Naive thymus-derived CD8-positive, alpha-beta T cell (primary cell): ENCODE measurements at regions not wholly inside any gene's neighbourhood (a gene's known extent, or its start where the extent isn't known, plus 50 kb on each side); places are given as distances from the start of the nearest gene placed in this dataset.

ENCODE experiments used
- ATAC-seq, 2 donors: fragments of 150-1000 bp; cut with Tn5 transposase in 1 of 2; sonication (Bioruptor Pico), chemical (Tn5 transposase) in 1 of 2; 1 replicate in 1 of 2; 2 replicates in 1 of 2; pipeline ENCODE4 v1.10.0; 2021; ENCODE audit warnings: mild to moderate bottlenecking in 2 of 2, moderate library complexity in 2 of 2
- POLR2A ChIA-PET: fragments of 350-600 bp; sonication (Branson Sonifier 250); formaldehyde crosslinking; loops from one replicate; lab custom pipeline; 2021; ENCODE audit warnings: antibody characterized with exemption; lab: Charles Lee
- DNase-seq, 10 donors: peaks; one replicate each; pipeline versions ENCODE4 v3.0.0 to v3.0.0-alpha.2; 2020 to 2022
- H3K27ac Mint-ChIP-seq, 10 donors: one replicate each; pipeline ENCODE4 v1.8.0; 2020 to 2022; ENCODE audit warnings: mild to moderate bottlenecking in 10 of 10, mixed read lengths in 10 of 10, moderate library complexity in 4 of 10, inconsistent platforms in 1 of 10
- H3K27me3 Mint-ChIP-seq, 5 donors: one replicate each; pipeline ENCODE4 v1.8.0; 2021 to 2022; ENCODE audit warnings: mixed read lengths in 5 of 5
- H3K36me3 Mint-ChIP-seq, 3 donors: one replicate each; pipeline ENCODE4 v1.8.0; 2020 to 2022; ENCODE audit warnings: mixed read lengths in 3 of 3, mild to moderate bottlenecking in 2 of 3, inconsistent platforms in 1 of 3
- H3K4me1 Mint-ChIP-seq, 4 donors: one replicate each; pipeline ENCODE4 v1.8.0; 2021 to 2022; ENCODE audit warnings: mixed read lengths in 4 of 4
- H3K4me3 Mint-ChIP-seq, 10 donors: one replicate each; pipeline ENCODE4 v1.8.0; 2020 to 2022; ENCODE audit warnings: mild to moderate bottlenecking in 10 of 10, mixed read lengths in 10 of 10, moderate library complexity in 6 of 10, inconsistent platforms in 1 of 10
- H3K9me3 Mint-ChIP-seq, 9 donors: one replicate each; pipeline ENCODE4 v1.8.0; 2020 to 2022; ENCODE audit warnings: mixed read lengths in 9 of 9, mild to moderate bottlenecking in 3 of 9, inconsistent platforms in 1 of 9, moderate library complexity in 1 of 9

GRCh38 chr2:216299588-216299987 is 72.7 kb downstream of the MARCHF4 start:
- DNase-seq (no peak), ATAC-seq (no peak)
- H3K36me3 Mint-ChIP-seq, result no peaks in the 10 kb centered on the region
- no peak overlapping the region for H3K4me3 Mint-ChIP-seq
- no peak overlapping the region for H3K27ac Mint-ChIP-seq
- POLR2A ChIA-PET, result no interaction called here
- no peaks in the 10 kb centered on the region for H3K9me3 Mint-ChIP-seq
- H3K4me1 Mint-ChIP-seq, result peaks cover 4 to 16% (median 7%) of the 10 kb centered on the region in 4 donors
- H3K27me3 Mint-ChIP-seq, result peaks cover 0 to 2% (median 0%) of the 10 kb centered on the region in 5 donors

- H3K4me1 Mint-ChIP-seq, result peaks cover 4 to 16% (median 7%) of the 10 kb centered on the region in 4 donors
- H3K27ac Mint-ChIP-seq, result no peak overlapping the region
- ATAC-seq, result no peak
- H3K36me3 Mint-ChIP-seq, result no peaks in the 10 kb centered on the region
- POLR2A ChIA-PET, result no interaction called here
- DNase-seq, result no peak
- peaks cover 0 to 2% (median 0%) of the 10 kb centered on the region in 5 donors for H3K27me3 Mint-ChIP-seq
- no peaks in the 10 kb centered on the region for H3K9me3 Mint-ChIP-seq
- H3K4me3 Mint-ChIP-seq, result no peak overlapping the region
Observed at GRCh38 chr2:216298719-216299495, 73.4 kb downstream of the MARCHF4 start.

- DNase-seq (no peak), ATAC-seq (no peak)
- H3K4me1 Mint-ChIP-seq, result peaks cover 4 to 16% (median 7%) of the 10 kb centered on the region in 4 donors
- POLR2A ChIA-PET, result no interaction called here
- no peaks in the 10 kb centered on the region for H3K9me3 Mint-ChIP-seq
- H3K27me3 Mint-ChIP-seq, result peaks cover 0 to 2% (median 0%) of the 10 kb centered on the region in 5 donors
- H3K4me3 Mint-ChIP-seq, result no peak overlapping the region
- peak overlapping the region in 4 of 10 donors; percentile 0 to 47 (median 6) for H3K27ac Mint-ChIP-seq
- no peaks in the 10 kb centered on the region for H3K36me3 Mint-ChIP-seq
Observed at GRCh38 chr2:216296856-216297255, 75.4 kb downstream of the MARCHF4 start.

GRCh38 chr2:216294305-216294704 is 78.0 kb downstream of the MARCHF4 start:
- Mint-ChIP-seq H3K4me1 (peaks cover 4 to 16% (median 7%) of the 10 kb centered on the region in 4 donors), H3K27ac (peak overlapping the region in 1 of 10 donors; percentile 35), H3K4me3 (no peak overlapping the region), H3K9me3 (no peaks in the 10 kb centered on the region), H3K36me3 (no peaks in the 10 kb centered on the region), H3K27me3 (no peaks in the 10 kb centered on the region)
- no peak for DNase-seq
- POLR2A ChIA-PET, result no interaction called here
- no peak for ATAC-seq

GRCh38 chr2:216293883-216294282 is 78.4 kb downstream of the MARCHF4 start:
- Mint-ChIP-seq H3K36me3 (no peaks in the 10 kb centered on the region), H3K27ac (peak overlapping the region in 1 of 10 donors; percentile 35), H3K4me1 (peaks cover 4 to 16% (median 7%) of the 10 kb centered on the region in 4 donors), H3K27me3 (no peaks in the 10 kb centered on the region), H3K4me3 (no peak overlapping the region), H3K9me3 (no peaks in the 10 kb centered on the region)
- POLR2A ChIA-PET, result no interaction called here
- DNase-seq (no peak), ATAC-seq (no peak)

GRCh38 chr2:216292886-216293301 is 79.4 kb downstream of the MARCHF4 start:
- Mint-ChIP-seq H3K27ac (no peak overlapping the region), H3K4me3 (no peak overlapping the region), H3K36me3 (no peaks in the 10 kb centered on the region), H3K9me3 (no peaks in the 10 kb centered on the region), H3K27me3 (no peaks in the 10 kb centered on the region), H3K4me1 (peaks cover 4 to 16% (median 7%) of the 10 kb centered on the region in 4 donors)
- DNase-seq (no peak), ATAC-seq (no peak)
- POLR2A ChIA-PET, result no interaction called here

GRCh38 chr2:216292475-216292874 is 79.8 kb downstream of the MARCHF4 start:
- Mint-ChIP-seq H3K27me3 (no peaks in the 10 kb centered on the region), H3K36me3 (no peaks in the 10 kb centered on the region), H3K4me3 (no peak overlapping the region), H3K9me3 (no peaks in the 10 kb centered on the region), H3K4me1 (peaks cover 4 to 14% (median 7%) of the 10 kb centered on the region in 4 donors), H3K27ac (no peak overlapping the region)
- POLR2A ChIA-PET, result no interaction called here
- no peak for ATAC-seq
- no peak for DNase-seq

GRCh38 chr2:216289470-216289869 is 82.8 kb downstream of the MARCHF4 start:
- Mint-ChIP-seq H3K27ac (no peak overlapping the region), H3K4me3 (no peak overlapping the region), H3K36me3 (peaks cover 0 to 1% (median 0%) of the 10 kb centered on the region in 3 donors), H3K4me1 (peaks cover 0 to 9% (median 0%) of the 10 kb centered on the region in 4 donors), H3K27me3 (no peaks in the 10 kb centered on the region), H3K9me3 (no peaks in the 10 kb centered on the region)
- POLR2A ChIA-PET, result no interaction called here
- DNase-seq (no peak), ATAC-seq (peak in 1 of 2 donors; percentile 32)

- DNase-seq (no peak), ATAC-seq (no peak)
- Mint-ChIP-seq H3K27ac (peak overlapping the region in 1 of 10 donors; percentile 45), H3K9me3 (no peaks in the 10 kb centered on the region), H3K4me1 (peaks cover 0 to 9% (median 2%) of the 10 kb centered on the region in 4 donors), H3K4me3 (no peak overlapping the region), H3K36me3 (peaks cover 0 to 1% (median 0%) of the 10 kb centered on the region in 3 donors), H3K27me3 (no peaks in the 10 kb centered on the region)
- POLR2A ChIA-PET, result no interaction called here
Observed at GRCh38 chr2:216287251-216287650, 85.0 kb downstream of the MARCHF4 start.

- H3K27ac Mint-ChIP-seq, result peak overlapping the region in 1 of 10 donors; percentile 45
- no peaks in the 10 kb centered on the region for H3K27me3 Mint-ChIP-seq
- peaks cover 0 to 1% (median 0%) of the 10 kb centered on the region in 3 donors for H3K36me3 Mint-ChIP-seq
- no peak overlapping the region for H3K4me3 Mint-ChIP-seq
- H3K4me1 Mint-ChIP-seq, result peaks cover 0 to 9% (median 2%) of the 10 kb centered on the region in 4 donors
- POLR2A ChIA-PET, result no interaction called here
- no peak for DNase-seq
- H3K9me3 Mint-ChIP-seq, result no peaks in the 10 kb centered on the region
- ATAC-seq, result no peak
Observed at GRCh38 chr2:216286616-216287231, 85.6 kb downstream of the MARCHF4 start.

GRCh38 chr2:216285701-216286100 is 86.6 kb downstream of the MARCHF4 start:
- Mint-ChIP-seq H3K27ac (peak overlapping the region in 1 of 10 donors; percentile 53), H3K4me1 (peaks cover 0 to 9% (median 2%) of the 10 kb centered on the region in 4 donors), H3K9me3 (no peaks in the 10 kb centered on the region), H3K4me3 (no peak overlapping the region), H3K27me3 (no peaks in the 10 kb centered on the region), H3K36me3 (peaks cover 0 to 1% (median 0%) of the 10 kb centered on the region in 3 donors)
- POLR2A ChIA-PET, result no interaction called here
- DNase-seq, result no peak
- ATAC-seq, result no peak

GRCh38 chr2:216284708-216285107 is 87.6 kb downstream of the MARCHF4 start:
- POLR2A ChIA-PET, result no interaction called here
- H3K4me1 Mint-ChIP-seq, result peaks cover 0 to 9% (median 2%) of the 10 kb centered on the region in 4 donors
- H3K27me3 Mint-ChIP-seq, result no peaks in the 10 kb centered on the region
- H3K4me3 Mint-ChIP-seq, result no peak overlapping the region
- ATAC-seq (no peak), DNase-seq (no peak)
- peaks cover 0 to 1% (median 0%) of the 10 kb centered on the region in 3 donors for H3K36me3 Mint-ChIP-seq
- H3K9me3 Mint-ChIP-seq, result no peaks in the 10 kb centered on the region
- no peak overlapping the region for H3K27ac Mint-ChIP-seq
